ENCODE measurements at regions not wholly inside any gene's neighbourhood (a gene's known extent, or its start where the extent isn't known, plus 50 kb on each side); places are given as distances from the start of the nearest gene placed in this dataset.

- TF ChIP-seq RFX5 (IDR thresholded peaks at IDR 0.05; ENCODE audit: low read depth, low read length): no peak
- TF ChIP-seq, protein P1, sequence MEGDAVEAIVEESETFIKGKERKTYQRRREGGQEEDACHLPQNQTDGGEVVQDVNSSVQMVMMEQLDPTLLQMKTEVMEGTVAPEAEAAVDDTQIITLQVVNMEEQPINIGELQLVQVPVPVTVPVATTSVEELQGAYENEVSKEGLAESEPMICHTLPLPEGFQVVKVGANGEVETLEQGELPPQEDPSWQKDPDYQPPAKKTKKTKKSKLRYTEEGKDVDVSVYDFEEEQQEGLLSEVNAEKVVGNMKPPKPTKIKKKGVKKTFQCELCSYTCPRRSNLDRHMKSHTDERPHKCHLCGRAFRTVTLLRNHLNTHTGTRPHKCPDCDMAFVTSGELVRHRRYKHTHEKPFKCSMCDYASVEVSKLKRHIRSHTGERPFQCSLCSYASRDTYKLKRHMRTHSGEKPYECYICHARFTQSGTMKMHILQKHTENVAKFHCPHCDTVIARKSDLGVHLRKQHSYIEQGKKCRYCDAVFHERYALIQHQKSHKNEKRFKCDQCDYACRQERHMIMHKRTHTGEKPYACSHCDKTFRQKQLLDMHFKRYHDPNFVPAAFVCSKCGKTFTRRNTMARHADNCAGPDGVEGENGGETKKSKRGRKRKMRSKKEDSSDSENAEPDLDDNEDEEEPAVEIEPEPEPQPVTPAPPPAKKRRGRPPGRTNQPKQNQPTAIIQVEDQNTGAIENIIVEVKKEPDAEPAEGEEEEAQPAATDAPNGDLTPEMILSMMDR (IDR thresholded peaks at IDR 0.05 in 2 of 3, conservative IDR thresholded peaks at IDR 0.05 in 1 of 3; ENCODE audit: control insufficient read depth in 2 of 3, extremely low read depth in 1 of 3, insufficient read depth in 1 of 3, low read depth in 3 of 3, low read length in 3 of 3): no peak
- no peak for TF ChIP-seq RAD21 (IDR thresholded peaks at IDR 0.05; ENCODE audit: insufficient read depth, low read depth, low read length)
- no peak for TF ChIP-seq POU2F2 (IDR thresholded peaks at IDR 0.05; ENCODE audit: borderline replicate concordance, low read depth, low read length)
- TF ChIP-seq NFYA (IDR thresholded peaks at IDR 0.05; ENCODE audit: borderline replicate concordance, low read depth, low read length): no peak
- no peak for TF ChIP-seq EED (IDR thresholded peaks at IDR 0.05; ENCODE audit: low read depth)
Measured at GRCh38 chr7:18212308-18212707, 184.7 kb upstream of the PRPS1L1 start.
